Cardiac muscle cell (in vitro differentiated cells and primary cell): ENCODE measurements at regions not wholly inside any gene's neighbourhood (a gene's known extent, or its start where the extent isn't known, plus 50 kb on each side); places are given as distances from the start of the nearest gene placed in this dataset.

Experiments used
- DNase-seq, 2 donors: peaks; one replicate each; pipeline versions ENCODE4 v3.0.0 to v3.0.0-alpha.2; 2010 to 2017; ENCODE audit warnings: low read depth in 1 of 2, low spot score in 1 of 2
- H3K27ac ChIP-seq: fragments of 200-600 bp; sonication (generic); 2 replicates; pipeline ENCODE4 v1.5.1; 2016
- H3K27me3 ChIP-seq: fragments of 200-600 bp; sonication (generic); 2 replicates; pipeline ENCODE4 v1.6.0; 2016; ENCODE audit warnings: control low read depth
- H3K36me3 ChIP-seq: fragments of 200-600 bp; sonication (generic); 2 replicates; pipeline ENCODE4 v1.5.1; 2016; ENCODE audit warnings: control low read depth
- H3K4me1 ChIP-seq: fragments of 200-600 bp; sonication (generic); 2 replicates; pipeline ENCODE4 v1.8.1; 2017; ENCODE audit warnings: low read depth, mild to moderate bottlenecking, mixed run types
- H3K4me3 ChIP-seq: fragments of 200-600 bp; sonication (generic); 2 replicates; pipeline ENCODE4 v1.5.1; 2016; ENCODE audit warnings: mild to moderate bottlenecking
- H3K9me3 ChIP-seq: fragments of 200-600 bp; sonication (generic); 2 replicates; pipeline ENCODE4 v1.5.1; 2017; ENCODE audit warnings: low read depth, mild to moderate bottlenecking, control low read depth
- TF ChIP-seq, protein P1 (sequence below): IDR thresholded peaks from 2 replicates; pipeline ENCODE4 v1.5.1; 2012; ENCODE audit warnings: low read depth, mild to moderate bottlenecking, low read length

GRCh38 chr11:10933455-10934292 lies 75.8 kb upstream of the ZBED5 start:
- peak; percentile 94 to 96 for DNase-seq
- H3K4me1 ChIP-seq = no peaks in the 10 kb centered on the region
- no peaks in the 10 kb centered on the region for H3K27me3 ChIP-seq
- no peaks in the 10 kb centered on the region for H3K9me3 ChIP-seq
- H3K36me3 ChIP-seq = no peaks in the 10 kb centered on the region
- peak overlapping the region; percentile 42 for H3K4me3 ChIP-seq
- H3K27ac ChIP-seq = peak overlapping the region; percentile 57
- TF ChIP-seq, protein P1, sequence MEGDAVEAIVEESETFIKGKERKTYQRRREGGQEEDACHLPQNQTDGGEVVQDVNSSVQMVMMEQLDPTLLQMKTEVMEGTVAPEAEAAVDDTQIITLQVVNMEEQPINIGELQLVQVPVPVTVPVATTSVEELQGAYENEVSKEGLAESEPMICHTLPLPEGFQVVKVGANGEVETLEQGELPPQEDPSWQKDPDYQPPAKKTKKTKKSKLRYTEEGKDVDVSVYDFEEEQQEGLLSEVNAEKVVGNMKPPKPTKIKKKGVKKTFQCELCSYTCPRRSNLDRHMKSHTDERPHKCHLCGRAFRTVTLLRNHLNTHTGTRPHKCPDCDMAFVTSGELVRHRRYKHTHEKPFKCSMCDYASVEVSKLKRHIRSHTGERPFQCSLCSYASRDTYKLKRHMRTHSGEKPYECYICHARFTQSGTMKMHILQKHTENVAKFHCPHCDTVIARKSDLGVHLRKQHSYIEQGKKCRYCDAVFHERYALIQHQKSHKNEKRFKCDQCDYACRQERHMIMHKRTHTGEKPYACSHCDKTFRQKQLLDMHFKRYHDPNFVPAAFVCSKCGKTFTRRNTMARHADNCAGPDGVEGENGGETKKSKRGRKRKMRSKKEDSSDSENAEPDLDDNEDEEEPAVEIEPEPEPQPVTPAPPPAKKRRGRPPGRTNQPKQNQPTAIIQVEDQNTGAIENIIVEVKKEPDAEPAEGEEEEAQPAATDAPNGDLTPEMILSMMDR = peak; percentile 94

- DNase-seq = no peak
- Histone ChIP-seq H3K4me3 (no peak overlapping the region), H3K4me1 (no peaks in the 10 kb centered on the region), H3K27ac (no peak overlapping the region), H3K36me3 (no peaks in the 10 kb centered on the region), H3K27me3 (no peaks in the 10 kb centered on the region), H3K9me3 (no peaks in the 10 kb centered on the region)
- TF ChIP-seq, protein P1 = no peak
Observed at GRCh38 chr11:10932976-10933375, 75.1 kb upstream of the ZBED5 start.

GRCh38 chr11:10931761-10932670 lies 74.2 kb upstream of the ZBED5 start:
- H3K9me3 ChIP-seq = no peaks in the 10 kb centered on the region
- TF ChIP-seq, protein P1 = no peak
- H3K27me3 ChIP-seq = no peaks in the 10 kb centered on the region
- peak; percentile 47 to 61 for DNase-seq
- H3K4me3 ChIP-seq = peak overlapping the region; percentile 59
- H3K4me1 ChIP-seq = no peaks in the 10 kb centered on the region
- H3K27ac ChIP-seq = no peak overlapping the region
- no peaks in the 10 kb centered on the region for H3K36me3 ChIP-seq

GRCh38 chr11:10930972-10931760 lies 73.3 kb upstream of the ZBED5 start:
- Histone ChIP-seq H3K9me3 (no peaks in the 10 kb centered on the region), H3K4me1 (no peaks in the 10 kb centered on the region), H3K36me3 (no peaks in the 10 kb centered on the region), H3K27ac (peak overlapping the region; percentile 18), H3K4me3 (peak overlapping the region; percentile 59), H3K27me3 (no peaks in the 10 kb centered on the region)
- peak; percentile 86 to 93 for DNase-seq
- TF ChIP-seq, protein P1 = no peak
